Gastrocnemius medialis (tissue), 4 donors: ENCODE measurements at regions not wholly inside any gene's neighbourhood (a gene's known extent, or its start where the extent isn't known, plus 50 kb on each side); places are given as distances from the start of the nearest gene placed in this dataset.
A peak's percentile ranks its signal among the peaks of the same experiment; 100 is the strongest.

ENCODE experiments used
- ATAC-seq, 2 donors: fragments of 150-250 bp; one replicate each; pipeline ENCODE4 v1.9.1; 2016
- DNase-seq, 2 donors: peaks; one replicate each; pipeline ENCODE4 v3.0.0-alpha.2; 2019
- H3K27ac ChIP-seq, 4 donors: fragments of 200-600 bp; sonication (generic); 1 replicate in 1 of 4; 2 replicates in 3 of 4; pipeline ENCODE4 v1.5.1; 2016 to 2018; ENCODE audit warnings: mild to moderate bottlenecking in 2 of 4, moderate library complexity in 1 of 4
- H3K27me3 ChIP-seq, 3 donors: fragments of 200-600 bp; sonication (generic) in 2 of 3; 1 replicate in 1 of 3; 2 replicates in 2 of 3; pipeline versions ENCODE4 v1.5.1 to v1.6.0; 2016 to 2019; ENCODE audit warnings: mild to moderate bottlenecking in 1 of 3, moderate library complexity in 1 of 3
- H3K36me3 ChIP-seq, 2 donors: fragments of 200-600 bp; sonication (generic) in 1 of 2; one replicate each; pipeline ENCODE4 v1.5.1; 2017 to 2018
- H3K4me1 ChIP-seq, 2 donors: fragments of 200-600 bp; sonication (generic) in 1 of 2; one replicate each; pipeline ENCODE4 v1.5.1; 2016 to 2017; ENCODE audit warnings: mild to moderate bottlenecking in 2 of 2
- H3K4me3 ChIP-seq, 4 donors: fragments of 200-600 bp; sonication (generic) in 3 of 4; 1 replicate in 1 of 4; 2 replicates in 3 of 4; pipeline ENCODE4 v1.5.1; 2016 to 2019; ENCODE audit warnings: mild to moderate bottlenecking in 2 of 4
- H3K9me3 ChIP-seq, 3 donors: fragments of 200-600 bp; sonication (generic) in 2 of 3; 1 replicate in 1 of 3; 2 replicates in 2 of 3; pipeline ENCODE4 v1.5.1; 2016 to 2019
- CTCF ChIP-seq, 5 experiments: fragments of 450-650 bp in 3 of 5; fragments of 200-600 bp in 2 of 5; sonication (generic) in 2 of 5; IDR thresholded peaks in 4 of 5; conservative IDR thresholded peaks in 1 of 5; 1 replicate in 4 of 5; 2 replicates in 1 of 5; pipeline ENCODE4 v1.5.1; 2016 to 2019; ENCODE audit warnings: antibody characterized with exemption in 5 of 5, mild to moderate bottlenecking in 3 of 5, moderate library complexity in 3 of 5
- POLR2A ChIP-seq, 2 donors: fragments of 450-650 bp; IDR thresholded peaks; one replicate each; pipeline ENCODE4 v1.6.1; 2017; ENCODE audit warnings: antibody characterized with exemption in 2 of 2, mild to moderate bottlenecking in 2 of 2, moderate library complexity in 2 of 2
- in situ Hi-C, 4 donors: fragments of 200-750 bp; cut with MboI; loops; one replicate each; pipeline versions ENCODE4 v1.15.0 to v1.8.0; 2017; ENCODE audit warnings: low sequenced_read_pairs in 4 of 4
- intact Hi-C: fragments of 100-400 bp; cut with DNase I; formaldehyde crosslinking; loops from one replicate; pipeline ENCODE4 v1.15.1; 2023; ENCODE audit warnings: low total_unique reads

GRCh38 chr20:63060057-63060991 is 53.6 kb upstream of the BHLHE23 start:
- Histone ChIP-seq H3K9me3 (no peaks in the 10 kb centered on the region), H3K4me1 (peaks cover 0 to 7% of the 10 kb centered on the region in 2 donors), H3K36me3 (no peaks in the 10 kb centered on the region), H3K27me3 (peaks cover 54 to 68% (median 56%) of the 10 kb centered on the region in 3 donors), H3K27ac (no peak overlapping the region), H3K4me3 (no peak overlapping the region)
- TF ChIP-seq CTCF (IDR thresholded peaks at IDR 0.05 in 4 of 5, conservative IDR thresholded peaks at IDR 0.05 in 1 of 5) (no peak), POLR2A (IDR thresholded peaks at IDR 0.05) (no peak)
- intact Hi-C loops (no loop called here), in situ Hi-C loops (no loop called here)
- DNase-seq (no peak), ATAC-seq (no peak)

GRCh38 chr20:63059684-63060056 is 52.9 kb upstream of the BHLHE23 start:
- no peak overlapping the region for H3K27ac ChIP-seq
- H3K4me1 ChIP-seq = peaks cover 0 to 7% of the 10 kb centered on the region in 2 donors
- H3K36me3 ChIP-seq = no peaks in the 10 kb centered on the region
- in situ Hi-C loops = no loop called here
- TF ChIP-seq POLR2A (IDR thresholded peaks at IDR 0.05) = no peak
- no peak for TF ChIP-seq CTCF (IDR thresholded peaks at IDR 0.05 in 4 of 5, conservative IDR thresholded peaks at IDR 0.05 in 1 of 5)
- ATAC-seq (no peak), DNase-seq (no peak)
- intact Hi-C loops = no loop called here
- no peak overlapping the region for H3K4me3 ChIP-seq
- peaks cover 49 to 62% (median 51%) of the 10 kb centered on the region in 3 donors for H3K27me3 ChIP-seq
- H3K9me3 ChIP-seq = no peaks in the 10 kb centered on the region

GRCh38 chr20:63058696-63059335 is 52.1 kb upstream of the BHLHE23 start:
- Histone ChIP-seq H3K36me3 (no peaks in the 10 kb centered on the region), H3K4me3 (no peak overlapping the region), H3K27me3 (peaks cover 41 to 54% (median 43%) of the 10 kb centered on the region in 3 donors), H3K4me1 (peaks cover 0 to 7% of the 10 kb centered on the region in 2 donors), H3K9me3 (no peaks in the 10 kb centered on the region), H3K27ac (no peak overlapping the region)
- TF ChIP-seq POLR2A (IDR thresholded peaks at IDR 0.05) = no peak
- no peak for TF ChIP-seq CTCF (IDR thresholded peaks at IDR 0.05 in 4 of 5, conservative IDR thresholded peaks at IDR 0.05 in 1 of 5)
- DNase-seq (peak in 1 of 2 donors; percentile 4), ATAC-seq (no peak)
- intact Hi-C loops = no loop called here
- in situ Hi-C loops = no loop called here

GRCh38 chr20:63057171-63058117 is 50.7 kb upstream of the BHLHE23 start:
- Histone ChIP-seq H3K4me3 (no peak overlapping the region), H3K36me3 (no peaks in the 10 kb centered on the region), H3K27ac (no peak overlapping the region), H3K4me1 (peaks cover 0 to 7% of the 10 kb centered on the region in 2 donors), H3K9me3 (no peaks in the 10 kb centered on the region), H3K27me3 (peaks cover 29 to 48% (median 37%) of the 10 kb centered on the region in 3 donors)
- intact Hi-C loops (no loop called here), in situ Hi-C loops (no loop called here)
- DNase-seq (no peak), ATAC-seq (no peak)
- TF ChIP-seq POLR2A (IDR thresholded peaks at IDR 0.05) = no peak
- TF ChIP-seq CTCF (IDR thresholded peaks at IDR 0.05 in 4 of 5, conservative IDR thresholded peaks at IDR 0.05 in 1 of 5) = no peak
